GM18867 (cell line): ENCODE measurements at regions not wholly inside any gene's neighbourhood (a gene's known extent, or its start where the extent isn't known, plus 50 kb on each side); places are given as distances from the start of the nearest gene placed in this dataset.
"Not testable (repeated sequence)": the region's sequence is repeated elsewhere in the genome, so short reads cannot be mapped to it uniquely, and the experiment has no call there.

Experiments
- ATAC-seq: cut with Tn5 transposase; IDR thresholded peaks from one replicate; pipeline ENCODE4 v1.9.1; 2021; ENCODE audit warnings: mild to moderate bottlenecking, moderate library complexity; ENCODE audit not compliant: unreplicated experiment

- ATAC-seq, result no peak
Observed at GRCh38 chr13:72590091-72590740, 137.2 kb downstream of the MZT1 start.

GRCh38 chr13:72586518-72586917 lies 140.9 kb downstream of the MZT1 start:
- ATAC-seq, result no peak

GRCh38 chr13:72585254-72585653 lies 142.2 kb downstream of the MZT1 start:
- no peak for ATAC-seq

- ATAC-seq, result no peak
Observed at GRCh38 chr13:72571191-72571590, 156.2 kb downstream of the MZT1 start.

GRCh38 chr13:72570019-72570418 lies 157.4 kb downstream of the MZT1 start:
- no peak for ATAC-seq

- no peak for ATAC-seq
Observed at GRCh38 chr13:72567566-72567965, 159.9 kb downstream of the MZT1 start.

GRCh38 chr13:72566526-72566925 lies 160.9 kb downstream of the MZT1 start:
- ATAC-seq, result no peak

- ATAC-seq, result peak; percentile 58
Observed at GRCh38 chr13:72565893-72566292, 161.5 kb downstream of the MZT1 start.

- ATAC-seq, result no peak
Observed at GRCh38 chr13:72562686-72563085, 164.7 kb downstream of the MZT1 start.

- ATAC-seq, result no peak
Observed at GRCh38 chr13:72561791-72562190, 165.6 kb downstream of the MZT1 start.

GRCh38 chr13:72559716-72560115 lies 167.7 kb downstream of the MZT1 start:
- ATAC-seq, result no peak

GRCh38 chr13:72556945-72557344 lies 170.5 kb downstream of the MZT1 start:
- ATAC-seq, result no peak

- no peak for ATAC-seq
Observed at GRCh38 chr13:72555601-72556000, 171.8 kb downstream of the MZT1 start.

GRCh38 chr13:72552731-72553130 lies 174.7 kb downstream of the MZT1 start:
- no peak for ATAC-seq

GRCh38 chr13:72545895-72546294 lies 181.5 kb downstream of the MZT1 start:
- not testable (repeated sequence) for ATAC-seq

- ATAC-seq, result no peak
Observed at GRCh38 chr13:72545030-72545719, 182.3 kb downstream of the MZT1 start.

GRCh38 chr13:72544042-72544441 lies 183.4 kb downstream of the MZT1 start:
- no peak for ATAC-seq

GRCh38 chr13:72542241-72542640 lies 185.2 kb downstream of the MZT1 start:
- ATAC-seq, result no peak

GRCh38 chr13:72541674-72542073 lies 185.8 kb downstream of the MZT1 start:
- ATAC-seq, result no peak

- no peak for ATAC-seq
Observed at GRCh38 chr13:72540881-72541280, 186.5 kb downstream of the MZT1 start.

- ATAC-seq, result no peak
Observed at GRCh38 chr13:72539925-72540324, 187.5 kb downstream of the MZT1 start.

GRCh38 chr13:72537782-72538181 lies 189.6 kb downstream of the MZT1 start:
- no peak for ATAC-seq

GRCh38 chr13:72537395-72537780 lies 190.0 kb downstream of the MZT1 start:
- no peak for ATAC-seq
